Activated naive CD8-positive, alpha-beta T cell treated with anti-CD3 and anti-CD28 coated beads, Interleukin-2, amount 50 U/mL, for 24 hours (primary cell): ENCODE measurements at regions not wholly inside any gene's neighbourhood (a gene's known extent, or its start where the extent isn't known, plus 50 kb on each side); places are given as distances from the start of the nearest gene placed in this dataset.
A peak's percentile ranks its signal among the peaks of the same experiment; 100 is the strongest.
"Not testable (repeated sequence)": the region's sequence is repeated elsewhere in the genome, so short reads cannot be mapped to it uniquely, and the experiment has no call there.

Experiments
- ATAC-seq: fragments of 150-1000 bp; cut with Tn5 transposase; one replicate; pipeline ENCODE4 v1.10.0; 2021
- DNase-seq: peaks from one replicate; pipeline ENCODE4 v3.0.0; 2021
- H3K27ac Mint-ChIP-seq: one replicate; pipeline ENCODE4 v1.8.0; 2021; ENCODE audit warnings: mild to moderate bottlenecking, mixed read lengths
- H3K27me3 Mint-ChIP-seq: one replicate; pipeline ENCODE4 v1.8.0; 2021; ENCODE audit warnings: mixed read lengths
- H3K36me3 Mint-ChIP-seq: one replicate; pipeline ENCODE4 v1.8.0; 2021; ENCODE audit warnings: low read depth, mixed read lengths
- H3K4me1 Mint-ChIP-seq: one replicate; pipeline ENCODE4 v1.8.0; 2021; ENCODE audit warnings: mixed read lengths
- H3K4me3 Mint-ChIP-seq: one replicate; pipeline ENCODE4 v1.8.0; 2021; ENCODE audit warnings: mild to moderate bottlenecking, moderate library complexity, mixed read lengths
- H3K9me3 Mint-ChIP-seq: one replicate; pipeline ENCODE4 v1.8.0; 2021; ENCODE audit warnings: mixed read lengths

DNA sequence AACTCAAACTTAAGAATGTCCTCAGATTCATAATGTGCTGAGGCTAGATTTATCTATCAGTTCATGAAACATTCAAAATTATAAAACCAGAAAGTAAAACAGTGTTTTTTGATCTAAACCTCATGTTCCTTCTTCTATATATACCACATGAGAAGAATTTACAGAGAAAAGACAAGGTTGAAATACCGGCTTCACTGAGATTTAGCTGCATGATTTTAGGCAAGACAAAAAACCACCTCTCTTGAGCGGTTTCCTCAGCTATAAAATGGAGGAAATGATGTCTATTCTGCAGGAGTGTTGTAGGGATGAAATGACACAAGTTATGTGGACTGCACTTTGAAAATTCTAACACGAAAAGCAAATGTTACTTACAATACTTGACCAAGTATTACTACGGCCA, 80.6 kb upstream of the FOXB1 start:
- H3K27ac Mint-ChIP-seq: no peak overlapping the region
- ATAC-seq: no peak
- no peaks in the 10 kb centered on the region for H3K9me3 Mint-ChIP-seq

DNA sequence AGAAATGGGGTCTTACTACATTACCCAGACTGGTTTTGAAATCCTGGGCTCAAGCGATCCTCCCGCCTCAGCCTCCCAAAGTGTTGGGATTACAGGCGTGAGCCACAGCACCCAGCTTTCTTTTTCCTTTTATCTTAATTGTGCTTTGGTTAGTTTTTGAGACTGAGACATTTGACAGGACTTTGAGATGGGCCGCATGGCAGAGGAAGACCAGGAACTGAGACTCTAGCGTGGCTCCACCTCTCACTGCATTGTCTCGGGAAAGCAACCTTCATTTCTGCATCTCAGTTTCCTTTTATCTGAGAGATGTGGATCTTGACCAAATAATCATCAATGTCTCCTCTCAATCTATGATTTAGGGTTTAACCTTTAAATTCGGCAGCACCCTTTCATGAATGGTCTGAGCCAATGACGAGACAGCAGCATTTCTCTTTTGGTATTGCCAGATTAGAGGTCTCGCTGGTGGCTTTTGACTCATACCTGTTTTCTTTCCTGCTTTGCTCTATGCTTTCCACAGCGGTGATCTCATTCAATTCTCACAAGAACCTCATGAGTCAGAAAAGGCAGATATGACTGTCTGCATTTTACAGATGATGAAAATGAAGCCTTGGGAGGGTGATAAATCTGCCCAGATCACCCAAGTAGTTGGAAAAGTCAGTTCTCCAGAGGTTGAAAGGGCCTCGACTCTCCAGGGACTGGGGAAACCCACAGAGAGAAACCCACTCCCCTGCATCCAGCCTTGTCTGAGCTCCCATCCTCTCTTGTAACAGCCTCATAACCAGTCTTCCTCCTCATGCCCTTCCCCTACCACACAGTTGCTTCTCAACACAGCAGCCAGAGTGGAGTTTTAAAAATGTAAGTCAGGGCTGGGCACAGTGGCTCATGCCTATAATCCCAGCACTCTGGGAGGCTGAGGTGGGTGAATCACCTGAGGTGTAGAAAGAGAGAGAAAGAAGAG, 84.8 kb upstream of the FOXB1 start:
- Mint-ChIP-seq H3K27me3 (peaks cover 14% of the 10 kb centered on the region), H3K36me3 (no peaks in the 10 kb centered on the region), H3K4me3 (peak overlapping the region; percentile 58), H3K9me3 (no peaks in the 10 kb centered on the region), H3K27ac (peak overlapping the region; percentile 96), H3K4me1 (peaks cover 35% of the 10 kb centered on the region)
- peak; percentile 40 for DNase-seq
- ATAC-seq: peak; percentile 90

More for the DNA sequence above, 80.6 kb upstream of the FOXB1 start:
- H3K36me3 Mint-ChIP-seq: no peaks in the 10 kb centered on the region
- DNase-seq: no peak
- peaks cover 7% of the 10 kb centered on the region for H3K27me3 Mint-ChIP-seq
- H3K4me3 Mint-ChIP-seq: no peak overlapping the region
- peaks cover 28% of the 10 kb centered on the region for H3K4me1 Mint-ChIP-seq

- H3K9me3 Mint-ChIP-seq: no peaks in the 10 kb centered on the region
- no peaks in the 10 kb centered on the region for H3K36me3 Mint-ChIP-seq
- ATAC-seq: peak; percentile 63
- peaks cover 17% of the 10 kb centered on the region for H3K27me3 Mint-ChIP-seq
- H3K27ac Mint-ChIP-seq: peak overlapping the region; percentile 20
- peak; percentile 80 for DNase-seq
- no peak overlapping the region for H3K4me3 Mint-ChIP-seq
- H3K4me1 Mint-ChIP-seq: peaks cover 32% of the 10 kb centered on the region
Measured at GRCh38 chr15:59917504-59918157, 86.5 kb upstream of the FOXB1 start.

DNA sequence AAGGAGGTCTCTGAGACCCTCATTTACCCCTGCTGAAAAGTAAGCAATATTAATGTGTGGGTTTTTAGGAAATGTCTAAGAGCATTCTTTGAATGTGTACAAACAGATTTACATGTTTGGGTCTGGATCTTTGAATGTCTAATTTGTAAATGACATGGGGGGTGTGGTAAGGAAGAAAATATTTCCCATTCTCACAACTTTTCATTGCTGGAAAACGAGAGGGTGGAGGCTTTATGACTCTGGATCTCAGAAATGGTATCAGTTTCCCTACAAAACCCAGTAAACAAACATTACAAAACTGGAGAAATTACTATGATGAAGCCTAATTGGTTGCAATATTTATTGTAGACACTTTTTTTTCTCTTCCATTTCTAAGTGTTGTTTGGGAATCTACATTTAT, 98.1 kb upstream of the FOXB1 start:
- ATAC-seq: no peak
- Mint-ChIP-seq H3K9me3 (no peaks in the 10 kb centered on the region), H3K4me1 (peaks cover 6% of the 10 kb centered on the region), H3K36me3 (no peaks in the 10 kb centered on the region), H3K4me3 (no peak overlapping the region), H3K27ac (no peak overlapping the region), H3K27me3 (peaks cover 37% of the 10 kb centered on the region)
- DNase-seq: no peak

- H3K4me1 Mint-ChIP-seq: peaks cover 6% of the 10 kb centered on the region
- no peaks in the 10 kb centered on the region for H3K9me3 Mint-ChIP-seq
- no peak for ATAC-seq
- H3K27me3 Mint-ChIP-seq: peaks cover 34% of the 10 kb centered on the region
- DNase-seq: no peak
- H3K27ac Mint-ChIP-seq: no peak overlapping the region
- H3K36me3 Mint-ChIP-seq: no peaks in the 10 kb centered on the region
- H3K4me3 Mint-ChIP-seq: no peak overlapping the region
Measured at GRCh38 chr15:59905176-59905575, 98.9 kb upstream of the FOXB1 start.

DNA sequence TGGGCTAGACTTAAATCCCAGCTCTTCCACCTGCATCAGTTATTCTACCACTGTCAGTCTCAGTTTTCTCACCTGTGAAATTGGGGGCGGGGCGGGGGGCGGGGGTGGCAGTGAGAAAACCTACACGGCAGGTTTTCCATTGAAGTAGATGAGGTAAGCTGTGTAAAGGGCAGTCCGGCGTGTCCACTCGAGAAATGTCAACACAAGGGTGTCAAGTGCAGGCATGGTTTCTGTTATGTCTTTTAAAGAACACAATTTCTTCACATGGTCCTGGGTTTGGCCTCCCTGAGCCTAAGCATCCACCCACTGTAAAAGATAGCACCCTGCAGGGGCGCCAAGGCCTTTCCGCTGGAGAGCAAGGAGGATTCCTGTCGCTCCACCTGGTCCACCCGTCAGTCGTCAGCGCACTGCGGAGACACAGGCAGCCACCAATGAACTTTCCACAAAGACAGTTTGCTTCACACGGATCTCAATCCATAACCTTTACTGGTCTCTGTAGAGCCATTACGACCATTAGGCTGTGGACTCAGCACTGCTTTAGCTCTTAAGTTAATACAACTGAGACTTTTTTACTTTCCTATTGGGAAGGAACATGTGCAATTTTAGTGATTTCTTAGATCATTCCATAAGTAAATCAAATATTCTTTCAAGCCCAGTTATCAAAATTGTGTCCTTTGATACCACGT, 99.5 kb upstream of the FOXB1 start:
- no peaks in the 10 kb centered on the region for H3K9me3 Mint-ChIP-seq
- no peak overlapping the region for H3K4me3 Mint-ChIP-seq
- ATAC-seq (no peak), DNase-seq (no peak)
- H3K27me3 Mint-ChIP-seq: peaks cover 32% of the 10 kb centered on the region
- H3K4me1 Mint-ChIP-seq: peaks cover 6% of the 10 kb centered on the region
- no peaks in the 10 kb centered on the region for H3K36me3 Mint-ChIP-seq
- no peak overlapping the region for H3K27ac Mint-ChIP-seq

GRCh38 chr15:59896663-59897074, 107.4 kb upstream of the FOXB1 start:
- DNase-seq (no peak), ATAC-seq (no peak)
- Mint-ChIP-seq H3K36me3 (no peaks in the 10 kb centered on the region), H3K9me3 (no peaks in the 10 kb centered on the region), H3K4me3 (no peak overlapping the region), H3K4me1 (no peaks in the 10 kb centered on the region), H3K27me3 (peaks cover 5% of the 10 kb centered on the region), H3K27ac (no peak overlapping the region)

DNA sequence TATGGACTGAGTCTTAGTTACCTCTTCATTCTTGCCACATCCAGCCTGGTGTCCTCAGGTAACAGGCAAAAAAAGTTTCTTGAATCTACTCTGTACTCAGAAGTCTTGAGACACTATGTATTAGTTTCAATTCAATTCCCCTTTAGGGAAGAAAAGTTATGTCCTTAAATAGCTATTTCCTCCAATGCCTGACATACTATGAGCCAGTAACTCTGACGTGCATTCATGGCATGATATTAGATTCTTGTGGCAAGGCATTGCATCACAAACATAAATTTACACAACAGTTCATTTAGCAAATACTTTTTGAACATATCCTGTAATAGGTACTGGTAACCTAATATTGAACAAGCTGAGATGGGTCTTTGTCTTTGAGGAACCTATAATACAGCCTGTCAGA, 109.3 kb upstream of the FOXB1 start:
- no peak for ATAC-seq
- H3K4me3 Mint-ChIP-seq: no peak overlapping the region
- H3K9me3 Mint-ChIP-seq: no peaks in the 10 kb centered on the region
- H3K4me1 Mint-ChIP-seq: no peaks in the 10 kb centered on the region
- H3K27me3 Mint-ChIP-seq: peaks cover 5% of the 10 kb centered on the region
- no peak for DNase-seq
- H3K27ac Mint-ChIP-seq: no peak overlapping the region
- H3K36me3 Mint-ChIP-seq: no peaks in the 10 kb centered on the region

DNA sequence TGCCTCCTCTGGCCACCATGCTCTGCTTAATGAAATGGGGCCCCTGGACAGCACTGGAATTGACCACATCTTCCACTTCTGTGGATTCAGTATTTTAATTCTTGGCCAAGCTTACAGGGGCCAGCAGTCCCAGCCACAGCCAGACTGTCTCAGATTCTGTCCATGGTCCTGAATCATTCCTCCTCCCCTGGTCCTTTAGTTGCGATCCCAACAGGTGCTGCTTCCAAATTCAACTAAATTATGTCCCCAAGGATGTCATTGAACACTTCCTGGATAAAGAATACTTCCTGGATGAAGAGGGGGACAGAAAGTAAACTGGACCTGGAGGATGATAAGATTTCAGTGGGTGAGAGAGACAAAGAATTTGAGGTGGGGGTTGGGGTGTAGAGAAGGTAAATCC, 111.1 kb upstream of the FOXB1 start:
- Mint-ChIP-seq H3K9me3 (no peaks in the 10 kb centered on the region), H3K4me3 (no peak overlapping the region), H3K36me3 (no peaks in the 10 kb centered on the region), H3K27me3 (peaks cover 5% of the 10 kb centered on the region), H3K4me1 (no peaks in the 10 kb centered on the region), H3K27ac (no peak overlapping the region)
- no peak for DNase-seq
- no peak for ATAC-seq

DNA sequence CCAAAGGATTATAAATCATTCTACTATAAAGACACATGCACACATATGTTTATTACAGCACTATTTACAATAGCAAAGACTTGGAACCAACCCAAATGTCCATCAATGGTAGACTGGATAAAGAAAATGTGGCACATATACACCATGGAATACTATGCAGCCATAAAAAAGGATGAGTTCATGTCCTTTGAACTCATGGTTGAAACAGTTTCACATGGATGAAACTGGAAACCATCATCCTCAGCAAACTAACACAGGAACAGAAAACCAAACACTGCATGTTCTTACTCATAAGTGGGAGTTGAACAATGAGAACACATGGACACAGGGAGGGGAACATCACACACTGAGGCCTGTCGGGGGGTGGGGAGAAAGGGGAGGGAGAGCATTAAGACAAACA, 116.2 kb upstream of the FOXB1 start:
- H3K4me1 Mint-ChIP-seq, DNase-seq, H3K27me3 Mint-ChIP-seq, ATAC-seq, H3K27ac Mint-ChIP-seq, H3K36me3 Mint-ChIP-seq, H3K9me3 Mint-ChIP-seq, H3K4me3 Mint-ChIP-seq: not testable (repeated sequence)

- no peaks in the 10 kb centered on the region for H3K9me3 Mint-ChIP-seq
- H3K4me1 Mint-ChIP-seq: no peaks in the 10 kb centered on the region
- DNase-seq (no peak), ATAC-seq (no peak)
- no peak overlapping the region for H3K27ac Mint-ChIP-seq
- H3K36me3 Mint-ChIP-seq: no peaks in the 10 kb centered on the region
- H3K4me3 Mint-ChIP-seq: no peak overlapping the region
- peaks cover 8% of the 10 kb centered on the region for H3K27me3 Mint-ChIP-seq
Measured at GRCh38 chr15:59887211-59887610, 116.9 kb upstream of the FOXB1 start.

- no peak overlapping the region for H3K27ac Mint-ChIP-seq
- H3K4me1 Mint-ChIP-seq: no peaks in the 10 kb centered on the region
Measured at GRCh38 chr15:59886441-59886840, 117.7 kb upstream of the FOXB1 start.

GRCh38 chr15:59885832-59886231, 118.3 kb upstream of the FOXB1 start:
- Mint-ChIP-seq H3K4me3 (no peak overlapping the region), H3K4me1 (no peaks in the 10 kb centered on the region), H3K9me3 (no peaks in the 10 kb centered on the region), H3K36me3 (no peaks in the 10 kb centered on the region), H3K27ac (no peak overlapping the region), H3K27me3 (peaks cover 8% of the 10 kb centered on the region)
- DNase-seq: no peak
- no peak for ATAC-seq

More at GRCh38 chr15:59886441-59886840, 117.7 kb upstream of the FOXB1 start:
- H3K9me3 Mint-ChIP-seq: no peaks in the 10 kb centered on the region
- no peak for ATAC-seq
- no peak for DNase-seq
- H3K27me3 Mint-ChIP-seq: peaks cover 8% of the 10 kb centered on the region
- no peaks in the 10 kb centered on the region for H3K36me3 Mint-ChIP-seq
- H3K4me3 Mint-ChIP-seq: no peak overlapping the region

- H3K4me1 Mint-ChIP-seq: no peaks in the 10 kb centered on the region
- ATAC-seq (no peak), DNase-seq (no peak)
- H3K9me3 Mint-ChIP-seq: no peaks in the 10 kb centered on the region
- H3K27ac Mint-ChIP-seq: no peak overlapping the region
- H3K36me3 Mint-ChIP-seq: no peaks in the 10 kb centered on the region
- no peak overlapping the region for H3K4me3 Mint-ChIP-seq
- peaks cover 7% of the 10 kb centered on the region for H3K27me3 Mint-ChIP-seq
Measured at GRCh38 chr15:59879506-59880265, 124.4 kb upstream of the FOXB1 start.
